HCT116 (cell line): ENCODE measurements at regions not wholly inside any gene's neighbourhood (a gene's known extent, or its start where the extent isn't known, plus 50 kb on each side); places are given as distances from the start of the nearest gene placed in this dataset.

ENCODE experiments used
- ATAC-seq: fragments of 200-7000 bp; cut with Tn5 transposase; 2 replicates; pipeline ENCODE4 v1.9.1; 2020; ENCODE audit warnings: mild to moderate bottlenecking, moderate library complexity
- BruUV-seq: library from RNA; stranded (reverse); fragments of 400-500 nt; replicated peaks from 2 replicates; lab custom pipeline; 2021; lab: Mats Ljungman, UMichigan
- CTCF ChIA-PET: fragments of 300-600 bp; sonication (Branson Sonifier 250); formaldehyde crosslinking; loops from one replicate; lab custom pipeline; 2021; ENCODE audit warnings: antibody characterized with exemption; lab: Charles Lee
- POLR2A ChIA-PET: fragments of 300-600, 350-600 bp; sonication (Branson Sonifier 250); formaldehyde crosslinking; loops from one replicate; lab custom pipeline; 2021; ENCODE audit warnings: antibody characterized with exemption; lab: Charles Lee
- RAD21 ChIA-PET, 2 experiments: fragments of 300-600 bp; sonication (Branson Sonifier 250); formaldehyde crosslinking; loops; one replicate each; lab custom pipeline; 2023; ENCODE audit warnings: low total read pairs in 2 of 2; ENCODE audit not compliant: uncharacterized antibody in 2 of 2, unreplicated experiment in 2 of 2, low non-redundant PET in 1 of 2; lab: Charles Lee
- DNase-seq: peaks from one replicate; pipeline ENCODE4 v3.0.0-alpha.2; 2010; ENCODE audit warnings: low read depth, low spot score
- H2AFZ ChIP-seq: fragments of 200-600 bp; shearing (Covaris generic), sonication (generic); 2 replicates; pipeline ENCODE4 v1.6.1; 2017; ENCODE audit warnings: low read depth, mixed run types, mixed read lengths, antibody characterized with exemption, low read length; ENCODE audit not compliant: poor library complexity, severe bottlenecking
- H3K27ac ChIP-seq: 2 replicates; pipeline ENCODE4 v1.5.1; 2012; ENCODE audit warnings: low read depth, low read length
- H3K27me3 ChIP-seq: fragments of 200-600 bp; sonication (generic); 2 replicates; pipeline ENCODE4 v1.6.1; 2016; ENCODE audit warnings: mixed run types, low read length, mixed read lengths; ENCODE audit not compliant: insufficient read depth
- H3K36me3 ChIP-seq, 2 experiments: fragments of 200-500 bp in 1 of 2; fragments of 200-600 bp in 1 of 2; sonication (Bioruptor generic) in 1 of 2; sonication (generic) in 1 of 2; 2 replicates each; pipeline versions ENCODE4 v1.5.1 to v1.6.1; 2014 to 2016; ENCODE audit warnings: low read length in 2 of 2, inconsistent platforms in 1 of 2, mixed read lengths in 1 of 2, mixed run types in 1 of 2; ENCODE audit not compliant: insufficient read depth in 2 of 2, control insufficient read depth in 1 of 2
- H3K4me1 ChIP-seq, 2 experiments: fragments of 200-600 bp in 1 of 2; sonication (generic) in 1 of 2; 2 replicates each; pipeline versions ENCODE4 v1.5.1 to v1.6.1; 2012 to 2017; ENCODE audit warnings: low read length in 2 of 2, inconsistent platforms in 1 of 2, mild to moderate bottlenecking in 1 of 2, mixed read lengths in 1 of 2, mixed run types in 1 of 2, moderate library complexity in 1 of 2; ENCODE audit not compliant: insufficient read depth in 2 of 2, control insufficient read depth in 1 of 2
- H3K4me2 ChIP-seq: fragments of 200-600 bp; sonication (generic); 2 replicates; pipeline ENCODE4 v1.6.1; 2017; ENCODE audit warnings: mixed run types, low read length, mixed read lengths
- H3K4me3 ChIP-seq, 2 experiments: fragments of 200-600 bp in 1 of 2; sonication (generic) in 1 of 2; replicated peaks in 1 of 2; 2 replicates each; pipeline ENCODE4 v1.5.1; 2011 to 2016; ENCODE audit warnings: low read length in 2 of 2, control low read depth in 1 of 2, low read depth in 1 of 2, mild to moderate bottlenecking in 1 of 2, mixed read lengths in 1 of 2, mixed run types in 1 of 2
- H3K79me2 ChIP-seq: fragments of 200-600 bp; sonication (generic); 2 replicates; pipeline ENCODE4 v1.6.1; 2017; ENCODE audit warnings: mild to moderate bottlenecking, mixed run types, low read length, moderate library complexity, mixed read lengths; ENCODE audit not compliant: insufficient read depth
- H3K9ac ChIP-seq: fragments of 200-600 bp; sonication (generic); 2 replicates; pipeline ENCODE4 v1.6.1; 2016; ENCODE audit warnings: low read length, mixed read lengths
- H3K9me2 ChIP-seq: fragments of 200-600 bp; sonication (generic), shearing (Covaris generic); 2 replicates; pipeline ENCODE4 v1.6.1; 2017; ENCODE audit warnings: mixed run types, mild to moderate bottlenecking, moderate library complexity; ENCODE audit not compliant: insufficient read depth
- H3K9me3 ChIP-seq, 2 experiments: fragments of 200-500 bp in 1 of 2; fragments of 200-600 bp in 1 of 2; sonication (Bioruptor generic) in 1 of 2; sonication (generic) in 1 of 2; 2 replicates each; pipeline ENCODE4 v1.6.1; 2014 to 2017; ENCODE audit warnings: low read length in 2 of 2, mixed read lengths in 2 of 2, inconsistent platforms in 1 of 2, low read depth in 1 of 2, mild to moderate bottlenecking in 1 of 2, mixed run types in 1 of 2, moderate library complexity in 1 of 2; ENCODE audit not compliant: control insufficient read depth in 1 of 2, insufficient read depth in 1 of 2
- H4K20me1 ChIP-seq: fragments of 200-600 bp; sonication (generic), shearing (Covaris generic); 2 replicates; pipeline ENCODE4 v1.6.1; 2017; ENCODE audit warnings: mixed run types, mild to moderate bottlenecking, moderate library complexity; ENCODE audit not compliant: insufficient read depth
- CBX3 ChIP-seq: IDR thresholded peaks from 2 replicates; pipeline ENCODE4 v1.6.1; 2012; ENCODE audit warnings: low read depth
- CEBPB ChIP-seq: IDR thresholded peaks from 2 replicates; pipeline ENCODE4 v1.6.1; 2012; ENCODE audit warnings: low read depth
- EGR1 ChIP-seq: IDR thresholded peaks from 2 replicates; pipeline ENCODE4 v1.6.1; 2012; ENCODE audit warnings: low read depth
- ELF1 ChIP-seq: IDR thresholded peaks from 2 replicates; pipeline ENCODE4 v1.6.1; 2012; ENCODE audit warnings: low read depth, borderline replicate concordance
- EZH2 ChIP-seq: fragments of 200-600 bp; sonication (generic); IDR thresholded peaks from 2 replicates; pipeline ENCODE4 v1.6.1; 2017; ENCODE audit warnings: antibody characterized with exemption, mixed run types
- JUND ChIP-seq: IDR thresholded peaks from 2 replicates; pipeline ENCODE4 v1.6.1; 2012
- POLR2A ChIP-seq: IDR thresholded peaks from 2 replicates; pipeline ENCODE4 v1.7.0; 2011; ENCODE audit warnings: borderline replicate concordance; ENCODE audit not compliant: insufficient read depth, insufficient read length; ENCODE audit errors: extremely low read depth
- RAD21 ChIP-seq: IDR thresholded peaks from 2 replicates; pipeline ENCODE4 v1.6.1; 2012; ENCODE audit warnings: low read depth, mild to moderate bottlenecking
- REST ChIP-seq: IDR thresholded peaks from 2 replicates; pipeline ENCODE4 v1.6.1; 2012; ENCODE audit warnings: low read depth
- SIN3A ChIP-seq: IDR thresholded peaks from 2 replicates; pipeline ENCODE4 v1.6.1; 2012; ENCODE audit warnings: low read depth
- TCF7L2 ChIP-seq: IDR thresholded peaks from 2 replicates; pipeline ENCODE4 v1.7.0; 2011; ENCODE audit warnings: borderline replicate concordance, inconsistent platforms; ENCODE audit not compliant: insufficient read depth, insufficient read length; ENCODE audit errors: extremely low read depth
- YY1 ChIP-seq: IDR thresholded peaks from 2 replicates; pipeline ENCODE4 v1.6.1; 2011; ENCODE audit warnings: low read length, low read depth, moderate library complexity, mild to moderate bottlenecking; ENCODE audit not compliant: insufficient replicate concordance; ENCODE audit errors: extremely low read depth
- ZBTB33 ChIP-seq: IDR thresholded peaks from 2 replicates; pipeline ENCODE4 v1.6.1; 2011; ENCODE audit warnings: mild to moderate bottlenecking, low read length, moderate library complexity; ENCODE audit not compliant: insufficient replicate concordance; ENCODE audit errors: extremely low read depth
- ZNF274 ChIP-seq: fragments of 200-500 bp; sonication (Bioruptor generic); IDR thresholded peaks from 2 replicates; pipeline ENCODE4 v1.6.1; 2014; ENCODE audit warnings: mild to moderate bottlenecking, low read depth, low read length, inconsistent platforms
- intact Hi-C: fragments of 100-400 bp; cut with micrococcal nuclease; formaldehyde crosslinking; loops from 2 replicates; pipeline ENCODE4 v1.10.0; 2022
- TF ChIP-seq, protein P1 (sequence below), 3 experiments: fragments of 200-600 bp in 1 of 3; sonication (generic) in 1 of 3; IDR thresholded peaks in 2 of 3; conservative IDR thresholded peaks in 1 of 3; 2 replicates each; pipeline ENCODE4 v1.5.1; 2012 to 2017; ENCODE audit warnings: low read depth in 2 of 3, low read length in 2 of 3, antibody characterized with exemption in 1 of 3, borderline replicate concordance in 1 of 3, control low read depth in 1 of 3, mild to moderate bottlenecking in 1 of 3, mixed read lengths in 1 of 3, mixed run types in 1 of 3, moderate library complexity in 1 of 3; ENCODE audit not compliant: insufficient read depth in 1 of 3
- TF ChIP-seq, protein P2 (sequence below): IDR thresholded peaks from 2 replicates; pipeline ENCODE4 v1.6.1; 2012

- TF ChIP-seq, protein P1, sequence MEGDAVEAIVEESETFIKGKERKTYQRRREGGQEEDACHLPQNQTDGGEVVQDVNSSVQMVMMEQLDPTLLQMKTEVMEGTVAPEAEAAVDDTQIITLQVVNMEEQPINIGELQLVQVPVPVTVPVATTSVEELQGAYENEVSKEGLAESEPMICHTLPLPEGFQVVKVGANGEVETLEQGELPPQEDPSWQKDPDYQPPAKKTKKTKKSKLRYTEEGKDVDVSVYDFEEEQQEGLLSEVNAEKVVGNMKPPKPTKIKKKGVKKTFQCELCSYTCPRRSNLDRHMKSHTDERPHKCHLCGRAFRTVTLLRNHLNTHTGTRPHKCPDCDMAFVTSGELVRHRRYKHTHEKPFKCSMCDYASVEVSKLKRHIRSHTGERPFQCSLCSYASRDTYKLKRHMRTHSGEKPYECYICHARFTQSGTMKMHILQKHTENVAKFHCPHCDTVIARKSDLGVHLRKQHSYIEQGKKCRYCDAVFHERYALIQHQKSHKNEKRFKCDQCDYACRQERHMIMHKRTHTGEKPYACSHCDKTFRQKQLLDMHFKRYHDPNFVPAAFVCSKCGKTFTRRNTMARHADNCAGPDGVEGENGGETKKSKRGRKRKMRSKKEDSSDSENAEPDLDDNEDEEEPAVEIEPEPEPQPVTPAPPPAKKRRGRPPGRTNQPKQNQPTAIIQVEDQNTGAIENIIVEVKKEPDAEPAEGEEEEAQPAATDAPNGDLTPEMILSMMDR (IDR thresholded peaks at IDR 0.05 in 2 of 3, conservative IDR thresholded peaks at IDR 0.05 in 1 of 3; ENCODE audit: borderline replicate concordance in 1 of 3, insufficient read depth in 1 of 3, low read depth in 2 of 3, low read length in 2 of 3), result no peak
- TF ChIP-seq POLR2A, result no peak
- no peak for TF ChIP-seq ELF1
- no peak for TF ChIP-seq CEBPB
- TF ChIP-seq TCF7L2, result no peak
- TF ChIP-seq SIN3A, result no peak
- TF ChIP-seq ZNF274, result no peak
These were observed 205.1 kb upstream of the ELAC2 start (continued) for GRCh38 chr17:13222975-13223374.

DNA sequence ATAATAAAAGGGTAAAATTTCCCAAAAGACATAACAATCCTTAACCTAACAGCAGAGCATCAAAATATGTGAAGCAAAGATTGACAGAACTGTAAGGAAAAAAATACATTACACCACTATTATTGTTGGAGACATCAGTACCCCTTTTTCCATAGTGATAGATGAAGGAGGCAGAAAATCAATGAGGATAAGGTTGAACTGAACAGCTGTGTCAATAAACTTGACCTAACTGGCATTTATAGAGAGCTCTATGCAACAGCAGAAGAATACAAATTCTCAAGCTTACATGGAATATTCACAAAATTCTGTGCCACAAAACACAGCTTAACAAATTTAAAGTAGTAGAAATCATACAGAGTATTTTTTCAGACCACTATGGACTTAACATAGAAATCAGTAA, 195.0 kb upstream of the ELAC2 start:
- no TSS peak for BruUV-seq
- Histone ChIP-seq H3K36me3 (no peaks in the 10 kb centered on the region), H3K9ac (no peak overlapping the region), H3K4me1 (no peaks in the 10 kb centered on the region), H3K4me2 (no peak overlapping the region), H3K27me3 (no peaks in the 10 kb centered on the region), H3K27ac (no peak overlapping the region), H3K9me2 (no peaks in the 10 kb centered on the region), H4K20me1 (no peaks in the 10 kb centered on the region), H3K4me3 (no peak overlapping the region), H3K9me3 (no peaks in the 10 kb centered on the region), H3K79me2 (no peaks in the 10 kb centered on the region), H2AFZ (no peak overlapping the region)
- intact Hi-C loops, result no loop called here
- DNase-seq (no peak), ATAC-seq (no peak)
- ChIA-PET CTCF (no interaction called here), RAD21 (no interaction called here), POLR2A (no interaction called here)
- TF ChIP-seq JUND (no peak), EGR1 (no peak), EZH2 (no peak), RAD21 (no peak), YY1 (no peak), ZBTB33 (no peak), REST (no peak), CBX3 (no peak), TCF7L2 (no peak)
- TF ChIP-seq, protein P2, sequence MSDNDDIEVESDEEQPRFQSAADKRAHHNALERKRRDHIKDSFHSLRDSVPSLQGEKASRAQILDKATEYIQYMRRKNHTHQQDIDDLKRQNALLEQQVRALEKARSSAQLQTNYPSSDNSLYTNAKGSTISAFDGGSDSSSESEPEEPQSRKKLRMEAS, result no peak
